Gastrocnemius medialis (tissue), 4 donors: ENCODE measurements at regions not wholly inside any gene's neighbourhood (a gene's known extent, or its start where the extent isn't known, plus 50 kb on each side); places are given as distances from the start of the nearest gene placed in this dataset.

Experiments used
- CTCF ChIP-seq, 5 experiments: fragments of 450-650 bp in 3 of 5; fragments of 200-600 bp in 2 of 5; sonication (generic) in 2 of 5; IDR thresholded peaks in 4 of 5; conservative IDR thresholded peaks in 1 of 5; 1 replicate in 4 of 5; 2 replicates in 1 of 5; pipeline ENCODE4 v1.5.1; 2016 to 2019; ENCODE audit warnings: antibody characterized with exemption in 5 of 5, mild to moderate bottlenecking in 3 of 5, moderate library complexity in 3 of 5
- POLR2A ChIP-seq, 2 donors: fragments of 450-650 bp; IDR thresholded peaks; one replicate each; pipeline ENCODE4 v1.6.1; 2017; ENCODE audit warnings: antibody characterized with exemption in 2 of 2, mild to moderate bottlenecking in 2 of 2, moderate library complexity in 2 of 2

GRCh38 chr12:87238466-87238865, 790.7 kb downstream of the C12orf50 start:
- TF ChIP-seq CTCF (IDR thresholded peaks at IDR 0.05 in 4 of 5, conservative IDR thresholded peaks at IDR 0.05 in 1 of 5) (no peak), POLR2A (IDR thresholded peaks at IDR 0.05) (no peak)
